ENCODE measurements at regions not wholly inside any gene's neighbourhood (a gene's known extent, or its start where the extent isn't known, plus 50 kb on each side); places are given as distances from the start of the nearest gene placed in this dataset.

DNA sequence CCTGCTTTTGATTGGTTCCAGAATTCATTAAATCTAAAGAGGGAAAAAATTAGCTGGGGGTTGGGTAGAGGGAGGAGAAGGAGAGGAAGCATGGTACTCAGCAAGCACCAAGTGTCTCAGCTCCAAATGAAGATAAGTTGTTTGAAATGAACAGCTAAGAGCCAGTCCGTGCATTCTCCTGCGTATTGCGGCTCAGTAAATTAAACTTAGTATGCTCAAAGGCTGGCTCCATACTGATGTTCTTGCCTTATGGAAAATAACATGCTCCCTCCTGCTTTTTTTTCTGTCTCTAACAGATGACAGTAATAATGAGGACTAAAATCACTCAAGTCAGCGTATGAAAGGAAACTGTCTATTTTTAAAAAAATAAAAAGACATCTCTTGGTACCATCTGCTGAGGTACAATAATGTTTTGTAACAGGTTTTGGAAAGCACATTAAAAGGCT lies 161.0 kb downstream of the SPATA31D1 start:
- no peak for TF ChIP-seq FOXP2 (optimal IDR thresholded peaks at IDR 0.05; ENCODE audit: borderline replicate concordance, extremely low read depth, extremely low read length, insufficient read depth)
- TF ChIP-seq SIN3A (IDR thresholded peaks at IDR 0.05; ENCODE audit: borderline replicate concordance, insufficient read depth, low read length), result no peak
- TF ChIP-seq, protein P1, sequence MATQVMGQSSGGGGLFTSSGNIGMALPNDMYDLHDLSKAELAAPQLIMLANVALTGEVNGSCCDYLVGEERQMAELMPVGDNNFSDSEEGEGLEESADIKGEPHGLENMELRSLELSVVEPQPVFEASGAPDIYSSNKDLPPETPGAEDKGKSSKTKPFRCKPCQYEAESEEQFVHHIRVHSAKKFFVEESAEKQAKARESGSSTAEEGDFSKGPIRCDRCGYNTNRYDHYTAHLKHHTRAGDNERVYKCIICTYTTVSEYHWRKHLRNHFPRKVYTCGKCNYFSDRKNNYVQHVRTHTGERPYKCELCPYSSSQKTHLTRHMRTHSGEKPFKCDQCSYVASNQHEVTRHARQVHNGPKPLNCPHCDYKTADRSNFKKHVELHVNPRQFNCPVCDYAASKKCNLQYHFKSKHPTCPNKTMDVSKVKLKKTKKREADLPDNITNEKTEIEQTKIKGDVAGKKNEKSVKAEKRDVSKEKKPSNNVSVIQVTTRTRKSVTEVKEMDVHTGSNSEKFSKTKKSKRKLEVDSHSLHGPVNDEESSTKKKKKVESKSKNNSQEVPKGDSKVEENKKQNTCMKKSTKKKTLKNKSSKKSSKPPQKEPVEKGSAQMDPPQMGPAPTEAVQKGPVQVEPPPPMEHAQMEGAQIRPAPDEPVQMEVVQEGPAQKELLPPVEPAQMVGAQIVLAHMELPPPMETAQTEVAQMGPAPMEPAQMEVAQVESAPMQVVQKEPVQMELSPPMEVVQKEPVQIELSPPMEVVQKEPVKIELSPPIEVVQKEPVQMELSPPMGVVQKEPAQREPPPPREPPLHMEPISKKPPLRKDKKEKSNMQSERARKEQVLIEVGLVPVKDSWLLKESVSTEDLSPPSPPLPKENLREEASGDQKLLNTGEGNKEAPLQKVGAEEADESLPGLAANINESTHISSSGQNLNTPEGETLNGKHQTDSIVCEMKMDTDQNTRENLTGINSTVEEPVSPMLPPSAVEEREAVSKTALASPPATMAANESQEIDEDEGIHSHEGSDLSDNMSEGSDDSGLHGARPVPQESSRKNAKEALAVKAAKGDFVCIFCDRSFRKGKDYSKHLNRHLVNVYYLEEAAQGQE (IDR thresholded peaks at IDR 0.05; ENCODE audit: insufficient read depth in 1 of 2, low read depth in 2 of 2, low read length in 2 of 2), result no peak
- no peak for TF ChIP-seq POLR2AphosphoS5 (IDR thresholded peaks at IDR 0.05; ENCODE audit: low read depth, low read length)
- no peak for TF ChIP-seq TAF1 (IDR thresholded peaks at IDR 0.05; ENCODE audit: borderline replicate concordance, insufficient read depth, low read length)

GRCh38 chr9:82152181-82152580 lies 163.6 kb downstream of the SPATA31D1 start:
- TF ChIP-seq POLR2AphosphoS5 (IDR thresholded peaks at IDR 0.05; ENCODE audit: low read depth, low read length) (no peak), TAF1 (IDR thresholded peaks at IDR 0.05; ENCODE audit: borderline replicate concordance, insufficient read depth, low read length) (no peak), FOXP2 (optimal IDR thresholded peaks at IDR 0.05; ENCODE audit: borderline replicate concordance, extremely low read depth, extremely low read length, insufficient read depth) (no peak), SIN3A (IDR thresholded peaks at IDR 0.05; ENCODE audit: borderline replicate concordance, insufficient read depth, low read length) (no peak)
- TF ChIP-seq, protein P1 (IDR thresholded peaks at IDR 0.05; ENCODE audit: insufficient read depth in 1 of 2, low read depth in 2 of 2, low read length in 2 of 2), result no peak

GRCh38 chr9:82153032-82153431 lies 164.5 kb downstream of the SPATA31D1 start:
- no peak for TF ChIP-seq SIN3A (IDR thresholded peaks at IDR 0.05; ENCODE audit: borderline replicate concordance, insufficient read depth, low read length)
- no peak for TF ChIP-seq TAF1 (IDR thresholded peaks at IDR 0.05; ENCODE audit: borderline replicate concordance, insufficient read depth, low read length)
- no peak for TF ChIP-seq POLR2AphosphoS5 (IDR thresholded peaks at IDR 0.05; ENCODE audit: low read depth, low read length)
- TF ChIP-seq FOXP2 (optimal IDR thresholded peaks at IDR 0.05; ENCODE audit: borderline replicate concordance, extremely low read depth, extremely low read length, insufficient read depth), result no peak
- TF ChIP-seq, protein P1 (IDR thresholded peaks at IDR 0.05; ENCODE audit: insufficient read depth in 1 of 2, low read depth in 2 of 2, low read length in 2 of 2), result no peak

DNA sequence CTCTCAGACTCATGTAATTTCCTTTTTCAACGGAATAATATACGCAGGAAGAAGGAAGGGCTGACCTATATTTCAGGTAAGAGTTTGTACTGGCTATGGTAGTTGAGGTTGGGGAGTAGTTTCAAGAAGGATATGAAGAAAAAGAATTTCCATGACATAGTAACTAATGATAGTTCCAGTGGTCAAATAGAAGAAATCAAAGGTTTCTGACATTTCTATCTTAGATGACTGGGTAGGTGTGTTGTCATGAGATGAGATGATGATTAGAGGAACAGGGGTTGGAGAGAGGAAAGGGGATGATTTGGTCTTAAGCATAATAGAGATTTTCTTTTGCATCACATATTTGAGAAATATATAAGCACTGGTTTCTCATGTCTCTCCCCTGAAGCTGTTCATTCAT lies 166.0 kb downstream of the SPATA31D1 start:
- TF ChIP-seq TAF1 (IDR thresholded peaks at IDR 0.05; ENCODE audit: borderline replicate concordance, insufficient read depth, low read length) (no peak), FOXP2 (optimal IDR thresholded peaks at IDR 0.05; ENCODE audit: borderline replicate concordance, extremely low read depth, extremely low read length, insufficient read depth) (no peak), POLR2AphosphoS5 (IDR thresholded peaks at IDR 0.05; ENCODE audit: low read depth, low read length) (no peak), SIN3A (IDR thresholded peaks at IDR 0.05; ENCODE audit: borderline replicate concordance, insufficient read depth, low read length) (no peak)
- TF ChIP-seq, protein P1 (IDR thresholded peaks at IDR 0.05; ENCODE audit: insufficient read depth in 1 of 2, low read depth in 2 of 2, low read length in 2 of 2), result no peak

GRCh38 chr9:82161876-82162275 lies 173.3 kb downstream of the SPATA31D1 start:
- no peak for TF ChIP-seq POLR2AphosphoS5 (IDR thresholded peaks at IDR 0.05; ENCODE audit: low read depth, low read length)
- TF ChIP-seq FOXP2 (optimal IDR thresholded peaks at IDR 0.05; ENCODE audit: borderline replicate concordance, extremely low read depth, extremely low read length, insufficient read depth), result no peak
- TF ChIP-seq TAF1 (IDR thresholded peaks at IDR 0.05; ENCODE audit: borderline replicate concordance, insufficient read depth, low read length), result no peak
- TF ChIP-seq, protein P1 (IDR thresholded peaks at IDR 0.05; ENCODE audit: insufficient read depth in 1 of 2, low read depth in 2 of 2, low read length in 2 of 2), result no peak

All from PFSK-1 (cell line).